ENCODE measurements at regions not wholly inside any gene's neighbourhood (a gene's known extent, or its start where the extent isn't known, plus 50 kb on each side); places are given as distances from the start of the nearest gene placed in this dataset.

DNA sequence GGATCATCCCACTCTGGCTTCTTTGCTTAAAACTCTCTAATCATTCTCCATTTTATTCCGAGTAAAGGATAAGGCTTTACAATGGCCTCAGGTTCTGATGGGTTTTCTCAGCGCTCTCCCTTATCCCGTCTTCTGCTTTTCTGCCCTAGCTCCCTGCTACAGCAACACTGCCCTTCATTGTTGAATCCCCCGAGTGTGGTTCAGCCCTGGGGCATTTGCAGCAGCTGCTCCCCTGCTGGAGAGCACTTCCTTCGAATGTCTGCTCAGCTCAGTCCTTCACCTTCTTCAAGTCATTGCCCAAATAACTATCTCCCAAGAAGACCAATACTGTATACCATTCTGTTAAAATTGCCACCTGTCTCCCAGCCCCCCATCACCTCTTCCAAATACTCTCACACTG, 111.8 kb downstream of the TBXT start:
- Histone ChIP-seq H3K36me3 (no peaks in the 10 kb centered on the region), H3K27me3 (no peaks in the 10 kb centered on the region), H3K4me1 (peaks cover 0 to 4% of the 10 kb centered on the region in 2 donors), H3K9me3 (peaks cover 6 to 12% of the 10 kb centered on the region in 2 donors), H3K27ac (peak overlapping the region; percentile 55 to 70), H3K4me3 (no peak overlapping the region)
- intact Hi-C loops (cut with DNase I; ENCODE audit: low total_unique reads), result no loop called here
- no peak for DNase-seq
- TF ChIP-seq POLR2A (IDR thresholded peaks at IDR 0.05), result no peak
- TF ChIP-seq, protein P1, sequence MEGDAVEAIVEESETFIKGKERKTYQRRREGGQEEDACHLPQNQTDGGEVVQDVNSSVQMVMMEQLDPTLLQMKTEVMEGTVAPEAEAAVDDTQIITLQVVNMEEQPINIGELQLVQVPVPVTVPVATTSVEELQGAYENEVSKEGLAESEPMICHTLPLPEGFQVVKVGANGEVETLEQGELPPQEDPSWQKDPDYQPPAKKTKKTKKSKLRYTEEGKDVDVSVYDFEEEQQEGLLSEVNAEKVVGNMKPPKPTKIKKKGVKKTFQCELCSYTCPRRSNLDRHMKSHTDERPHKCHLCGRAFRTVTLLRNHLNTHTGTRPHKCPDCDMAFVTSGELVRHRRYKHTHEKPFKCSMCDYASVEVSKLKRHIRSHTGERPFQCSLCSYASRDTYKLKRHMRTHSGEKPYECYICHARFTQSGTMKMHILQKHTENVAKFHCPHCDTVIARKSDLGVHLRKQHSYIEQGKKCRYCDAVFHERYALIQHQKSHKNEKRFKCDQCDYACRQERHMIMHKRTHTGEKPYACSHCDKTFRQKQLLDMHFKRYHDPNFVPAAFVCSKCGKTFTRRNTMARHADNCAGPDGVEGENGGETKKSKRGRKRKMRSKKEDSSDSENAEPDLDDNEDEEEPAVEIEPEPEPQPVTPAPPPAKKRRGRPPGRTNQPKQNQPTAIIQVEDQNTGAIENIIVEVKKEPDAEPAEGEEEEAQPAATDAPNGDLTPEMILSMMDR (IDR thresholded peaks at IDR 0.05), result no peak

DNA sequence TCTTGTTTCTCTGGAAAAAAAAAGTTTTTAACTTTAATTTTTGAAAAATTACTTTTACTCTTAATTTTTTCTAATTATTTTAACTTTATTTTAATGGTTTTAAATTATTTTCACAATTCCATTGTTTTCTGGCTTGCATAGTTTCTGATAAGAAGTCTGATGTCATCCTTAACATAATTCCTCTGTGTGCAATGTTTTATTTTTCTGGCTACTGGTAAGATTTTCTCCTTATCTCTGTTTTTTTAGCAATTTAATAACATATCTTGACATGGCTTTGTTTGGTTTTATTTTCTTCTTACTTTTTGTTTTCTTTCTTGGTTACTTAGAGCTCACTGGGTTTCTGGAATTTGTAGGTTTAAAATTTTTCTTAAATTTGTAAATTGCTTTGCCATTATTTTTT, 114.8 kb downstream of the TBXT start:
- intact Hi-C loops (cut with DNase I; ENCODE audit: low total_unique reads), result no loop called here
- Histone ChIP-seq H3K4me1 (peaks cover 0 to 4% of the 10 kb centered on the region in 2 donors), H3K9me3 (peaks cover 6 to 12% of the 10 kb centered on the region in 2 donors), H3K4me3 (no peak overlapping the region), H3K27ac (no peak overlapping the region), H3K27me3 (no peaks in the 10 kb centered on the region), H3K36me3 (no peaks in the 10 kb centered on the region)
- DNase-seq, result no peak
- no peak for TF ChIP-seq POLR2A (IDR thresholded peaks at IDR 0.05)

DNA sequence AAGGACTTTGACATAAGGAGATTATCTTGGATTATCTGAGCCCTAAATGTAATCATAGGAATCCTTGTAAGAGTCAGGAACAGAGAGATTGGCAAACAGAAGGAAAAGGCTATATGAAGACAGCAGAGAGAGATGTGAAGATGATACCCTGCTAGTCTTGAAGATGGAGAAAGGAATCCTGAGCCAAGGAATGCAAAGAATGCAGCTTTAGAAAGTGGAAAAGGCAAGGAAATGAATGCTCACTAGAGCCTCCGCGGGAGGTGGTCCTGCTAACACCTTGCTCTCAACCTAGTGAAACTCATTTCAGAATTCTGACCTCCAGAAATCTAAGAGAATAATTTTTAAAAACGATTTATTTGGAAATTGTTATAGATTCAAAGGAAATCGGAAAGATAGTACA, 117.1 kb downstream of the TBXT start:
- H3K4me1 ChIP-seq, result no peaks in the 10 kb centered on the region

DNA sequence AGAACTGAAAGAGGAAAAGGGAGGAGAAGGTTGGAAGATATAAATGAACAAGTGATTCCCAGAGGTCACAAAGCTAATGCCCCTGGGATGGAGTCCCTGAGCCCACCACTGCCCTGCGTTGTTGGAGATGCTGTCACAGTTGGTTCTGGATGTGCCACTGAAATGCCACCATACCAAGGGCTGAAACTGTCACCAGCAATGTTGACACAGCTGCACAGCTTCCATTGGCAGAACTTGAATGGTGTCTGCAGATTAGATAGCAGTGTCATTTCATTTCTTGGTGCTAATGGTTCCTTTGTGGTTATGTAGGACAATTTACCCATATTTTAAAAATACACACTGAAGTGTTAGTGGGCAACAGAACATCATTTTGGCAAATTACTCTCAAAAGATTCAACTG, 120.7 kb downstream of the TBXT start:
- Histone ChIP-seq H3K4me1 (no peaks in the 10 kb centered on the region), H3K36me3 (no peaks in the 10 kb centered on the region), H3K4me3 (no peak overlapping the region), H3K27ac (no peak overlapping the region), H3K9me3 (no peaks in the 10 kb centered on the region), H3K27me3 (no peaks in the 10 kb centered on the region)
- no peak for DNase-seq
- intact Hi-C loops (cut with DNase I; ENCODE audit: low total_unique reads), result no loop called here
- TF ChIP-seq POLR2A (IDR thresholded peaks at IDR 0.05), result no peak
- TF ChIP-seq, protein P1 (IDR thresholded peaks at IDR 0.05), result no peak

More for the DNA sequence above, 117.1 kb downstream of the TBXT start:
- Histone ChIP-seq H3K27me3 (no peaks in the 10 kb centered on the region), H3K4me3 (no peak overlapping the region), H3K36me3 (no peaks in the 10 kb centered on the region), H3K27ac (no peak overlapping the region), H3K9me3 (peaks cover 6 to 12% of the 10 kb centered on the region in 2 donors)
- intact Hi-C loops (cut with DNase I; ENCODE audit: low total_unique reads), result no loop called here
- TF ChIP-seq, protein P1 (IDR thresholded peaks at IDR 0.05), result no peak
- TF ChIP-seq POLR2A (IDR thresholded peaks at IDR 0.05), result no peak
- no peak for DNase-seq

DNA sequence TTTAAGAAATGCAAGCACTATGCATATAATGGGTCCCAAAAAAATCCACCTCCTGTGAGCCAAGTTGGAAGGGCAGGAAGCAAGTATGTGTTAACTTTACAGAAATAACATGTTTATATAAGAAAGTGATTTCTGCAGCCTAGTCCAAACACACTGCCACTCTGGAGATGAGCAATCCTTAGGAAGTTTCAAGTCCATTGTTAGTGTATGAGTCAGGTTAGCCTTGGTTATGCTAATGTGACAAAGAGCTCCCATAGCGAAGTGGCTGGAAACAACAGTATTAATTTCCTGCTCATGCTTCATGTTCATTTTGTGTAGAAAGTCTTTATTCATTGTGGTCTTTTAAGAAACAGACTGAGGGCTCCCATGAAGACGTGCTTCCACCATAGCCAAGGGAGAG, 121.4 kb downstream of the TBXT start:
- no peak for TF ChIP-seq POLR2A (IDR thresholded peaks at IDR 0.05)
- TF ChIP-seq, protein P1 (IDR thresholded peaks at IDR 0.05), result no peak
- Histone ChIP-seq H3K9me3 (no peaks in the 10 kb centered on the region), H3K27ac (no peak overlapping the region), H3K4me1 (no peaks in the 10 kb centered on the region), H3K27me3 (no peaks in the 10 kb centered on the region), H3K4me3 (no peak overlapping the region), H3K36me3 (no peaks in the 10 kb centered on the region)
- intact Hi-C loops (cut with DNase I; ENCODE audit: low total_unique reads), result no loop called here
- DNase-seq, result no peak

GRCh38 chr6:166045860-166046200, 121.8 kb downstream of the TBXT start:
- H3K27ac ChIP-seq, result no peak overlapping the region
- no peaks in the 10 kb centered on the region for H3K27me3 ChIP-seq
- DNase-seq, result no peak
- no peaks in the 10 kb centered on the region for H3K36me3 ChIP-seq
- no peaks in the 10 kb centered on the region for H3K9me3 ChIP-seq
- no peak for TF ChIP-seq POLR2A (IDR thresholded peaks at IDR 0.05)
- TF ChIP-seq, protein P1 (IDR thresholded peaks at IDR 0.05), result no peak
- no peak overlapping the region for H3K4me3 ChIP-seq
- intact Hi-C loops (cut with DNase I; ENCODE audit: low total_unique reads), result no loop called here
- H3K4me1 ChIP-seq, result no peaks in the 10 kb centered on the region

Measured in uterus (tissue), 3 donors.